GM21528 (cell line): ENCODE measurements at regions not wholly inside any gene's neighbourhood (a gene's known extent, or its start where the extent isn't known, plus 50 kb on each side); places are given as distances from the start of the nearest gene placed in this dataset.

Experiments
- ATAC-seq: cut with Tn5 transposase; IDR thresholded peaks from one replicate; pipeline ENCODE4 v1.9.1; 2021; ENCODE audit warnings: mild to moderate bottlenecking, moderate library complexity; ENCODE audit not compliant: unreplicated experiment, low FRiP score

GRCh38 chr12:25009496-25010092 lies 60.7 kb upstream of the BCAT1 start:
- no peak for ATAC-seq

- peak; percentile 52 for ATAC-seq
Observed at GRCh38 chr12:25005376-25005775, 56.5 kb upstream of the BCAT1 start.

- ATAC-seq: no peak
Observed at GRCh38 chr12:25004447-25004846, 55.5 kb upstream of the BCAT1 start.

GRCh38 chr12:25001311-25001710 lies 52.4 kb upstream of the BCAT1 start:
- ATAC-seq: no peak
